A549 (cell line): ENCODE measurements at regions not wholly inside any gene's neighbourhood (a gene's known extent, or its start where the extent isn't known, plus 50 kb on each side); places are given as distances from the start of the nearest gene placed in this dataset.

Experiments used
- CHD2 ChIP-seq: fragments of 150-350 bp; IDR thresholded peaks from 2 replicates; pipeline ENCODE4 v1.6.1; 2014; ENCODE audit warnings: low read length; ENCODE audit not compliant: partially characterized antibody
- EHMT2 ChIP-seq: fragments of 200-600 bp; sonication (generic); IDR thresholded peaks from 2 replicates; pipeline ENCODE4 v1.6.1; 2016; ENCODE audit warnings: antibody characterized with exemption, low read depth, mild to moderate bottlenecking, moderate library complexity
- MYC ChIP-seq: IDR thresholded peaks from 2 replicates; pipeline ENCODE4 v1.6.1; 2012; ENCODE audit warnings: mild to moderate bottlenecking, inconsistent platforms, low read length, improper control_type of control experiment, borderline replicate concordance
- NR3C1 ChIP-seq: fragments of >200 bp; sonication (Bioruptor Twin); formaldehyde crosslinking; IDR thresholded peaks from 3 replicates; pipeline ENCODE4 v1.6.1; 2017
- POLR2A ChIP-seq: IDR thresholded peaks from 2 replicates; pipeline ENCODE4 v1.6.1; 2012; ENCODE audit warnings: mild to moderate bottlenecking, low read length
- RAD21 ChIP-seq, 2 experiments: fragments of >200 bp in 1 of 2; sonication (Bioruptor Twin) in 1 of 2; formaldehyde crosslinking in 1 of 2; IDR thresholded peaks in 1 of 2; conservative IDR thresholded peaks in 1 of 2; 2 replicates in 1 of 2; 3 replicates in 1 of 2; pipeline ENCODE4 v1.6.1; 2012 to 2018; ENCODE audit warnings: inconsistent platforms in 1 of 2
- RCOR1 ChIP-seq: fragments of 150-350 bp; IDR thresholded peaks from 2 replicates; pipeline ENCODE4 v1.6.1; 2014; ENCODE audit warnings: antibody characterized with exemption, low read length, low read depth
- TF ChIP-seq, protein P1 (sequence below): fragments of >200 bp; sonication (Bioruptor Twin); formaldehyde crosslinking; IDR thresholded peaks from 3 replicates; pipeline ENCODE4 v1.5.1; 2016
- TF ChIP-seq, protein P2 (sequence below): fragments of 450-650 bp; IDR thresholded peaks from 2 replicates; pipeline ENCODE4 v1.6.1; 2014; ENCODE audit warnings: antibody characterized with exemption

DNA sequence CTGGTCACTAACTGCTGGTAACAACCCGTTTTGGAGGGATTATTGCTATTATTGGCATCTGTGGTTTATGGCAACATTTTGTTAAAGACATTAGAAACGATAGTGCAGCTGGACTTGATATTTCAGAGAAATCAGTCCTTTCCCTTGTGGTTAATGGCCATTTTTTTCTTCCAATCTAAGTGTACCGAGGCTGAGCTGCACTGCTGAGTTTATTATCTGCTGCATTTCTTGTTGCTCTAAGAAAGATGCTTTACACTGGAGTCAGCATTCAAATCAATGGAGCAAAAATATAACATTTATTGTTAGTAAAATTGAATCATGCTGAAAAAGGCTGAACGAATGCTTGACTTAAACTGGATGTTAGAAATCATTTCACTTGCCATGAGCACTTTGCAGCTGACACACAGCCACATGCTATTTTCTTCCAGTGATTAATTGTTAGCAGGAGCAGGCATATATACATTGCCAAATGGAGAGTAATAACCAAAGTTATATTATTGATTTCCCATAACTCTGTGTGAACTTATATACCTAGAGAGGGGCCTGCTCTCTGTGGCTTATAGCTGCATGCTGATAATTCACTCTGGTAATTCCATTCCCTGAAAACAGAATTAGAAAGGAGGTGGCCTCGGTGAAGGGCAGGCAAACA is 66.5 kb upstream of the TTC29 start:
- no peak for TF ChIP-seq CHD2
- TF ChIP-seq POLR2A, result no peak
- TF ChIP-seq, protein P1, sequence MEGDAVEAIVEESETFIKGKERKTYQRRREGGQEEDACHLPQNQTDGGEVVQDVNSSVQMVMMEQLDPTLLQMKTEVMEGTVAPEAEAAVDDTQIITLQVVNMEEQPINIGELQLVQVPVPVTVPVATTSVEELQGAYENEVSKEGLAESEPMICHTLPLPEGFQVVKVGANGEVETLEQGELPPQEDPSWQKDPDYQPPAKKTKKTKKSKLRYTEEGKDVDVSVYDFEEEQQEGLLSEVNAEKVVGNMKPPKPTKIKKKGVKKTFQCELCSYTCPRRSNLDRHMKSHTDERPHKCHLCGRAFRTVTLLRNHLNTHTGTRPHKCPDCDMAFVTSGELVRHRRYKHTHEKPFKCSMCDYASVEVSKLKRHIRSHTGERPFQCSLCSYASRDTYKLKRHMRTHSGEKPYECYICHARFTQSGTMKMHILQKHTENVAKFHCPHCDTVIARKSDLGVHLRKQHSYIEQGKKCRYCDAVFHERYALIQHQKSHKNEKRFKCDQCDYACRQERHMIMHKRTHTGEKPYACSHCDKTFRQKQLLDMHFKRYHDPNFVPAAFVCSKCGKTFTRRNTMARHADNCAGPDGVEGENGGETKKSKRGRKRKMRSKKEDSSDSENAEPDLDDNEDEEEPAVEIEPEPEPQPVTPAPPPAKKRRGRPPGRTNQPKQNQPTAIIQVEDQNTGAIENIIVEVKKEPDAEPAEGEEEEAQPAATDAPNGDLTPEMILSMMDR, result no peak
- TF ChIP-seq RAD21 (conservative IDR thresholded peaks at IDR 0.05 in 1 of 2, IDR thresholded peaks at IDR 0.05 in 1 of 2), result no peak
- TF ChIP-seq NR3C1, result no peak
- no peak for TF ChIP-seq EHMT2
- no peak for TF ChIP-seq MYC
- TF ChIP-seq RCOR1, result no peak
- TF ChIP-seq, protein P2, sequence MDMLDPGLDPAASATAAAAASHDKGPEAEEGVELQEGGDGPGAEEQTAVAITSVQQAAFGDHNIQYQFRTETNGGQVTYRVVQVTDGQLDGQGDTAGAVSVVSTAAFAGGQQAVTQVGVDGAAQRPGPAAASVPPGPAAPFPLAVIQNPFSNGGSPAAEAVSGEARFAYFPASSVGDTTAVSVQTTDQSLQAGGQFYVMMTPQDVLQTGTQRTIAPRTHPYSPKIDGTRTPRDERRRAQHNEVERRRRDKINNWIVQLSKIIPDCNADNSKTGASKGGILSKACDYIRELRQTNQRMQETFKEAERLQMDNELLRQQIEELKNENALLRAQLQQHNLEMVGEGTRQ, result no peak
